ENCODE measurements at regions not wholly inside any gene's neighbourhood (a gene's known extent, or its start where the extent isn't known, plus 50 kb on each side); places are given as distances from the start of the nearest gene placed in this dataset.

DNA sequence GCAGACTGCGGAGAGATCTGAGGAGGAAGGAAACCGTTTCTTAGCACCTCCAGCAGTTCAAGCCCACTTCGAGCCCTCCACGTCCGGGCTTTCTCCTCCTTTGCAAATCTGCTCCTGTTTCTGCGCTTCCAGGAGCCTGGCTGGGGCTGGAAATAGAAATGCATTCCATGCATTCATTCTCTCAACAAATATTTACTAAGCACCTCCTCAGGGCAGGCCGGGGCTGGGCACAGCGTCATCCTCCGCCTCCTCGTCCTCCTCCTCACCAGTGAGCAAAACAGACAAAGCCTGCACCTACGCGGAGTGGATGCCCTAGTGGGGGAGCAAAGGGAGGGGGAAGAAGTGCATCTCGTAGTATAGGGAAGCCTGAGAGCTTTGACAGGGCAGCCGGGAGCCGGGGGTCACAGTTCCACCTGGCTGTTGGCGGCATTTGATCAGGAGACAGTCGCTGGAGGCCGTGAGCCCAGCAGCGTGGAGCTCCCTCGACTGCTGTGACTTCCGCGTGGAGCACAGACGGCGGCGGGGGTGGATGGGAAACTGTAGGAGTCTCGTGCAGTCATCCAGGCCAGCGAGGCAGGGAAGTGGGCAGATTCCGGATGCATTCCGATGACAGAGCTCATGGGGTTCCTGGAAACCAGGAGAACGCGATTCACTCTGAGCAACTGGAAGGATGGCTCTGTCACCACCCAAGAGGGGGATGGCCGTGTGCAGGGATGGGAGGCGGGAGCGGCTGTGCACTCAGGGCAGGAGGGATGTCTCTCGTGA, 93.5 kb downstream of the SIK1 start:
- no peak for DNase-seq (ENCODE audit: low read depth in 1 of 2, low spot score in 1 of 2)

- no peak for DNase-seq (ENCODE audit: low read depth in 1 of 2, low spot score in 1 of 2)
These were observed 94.1 kb downstream of the SIK1 start for GRCh38 chr21:43332861-43333297.

DNA sequence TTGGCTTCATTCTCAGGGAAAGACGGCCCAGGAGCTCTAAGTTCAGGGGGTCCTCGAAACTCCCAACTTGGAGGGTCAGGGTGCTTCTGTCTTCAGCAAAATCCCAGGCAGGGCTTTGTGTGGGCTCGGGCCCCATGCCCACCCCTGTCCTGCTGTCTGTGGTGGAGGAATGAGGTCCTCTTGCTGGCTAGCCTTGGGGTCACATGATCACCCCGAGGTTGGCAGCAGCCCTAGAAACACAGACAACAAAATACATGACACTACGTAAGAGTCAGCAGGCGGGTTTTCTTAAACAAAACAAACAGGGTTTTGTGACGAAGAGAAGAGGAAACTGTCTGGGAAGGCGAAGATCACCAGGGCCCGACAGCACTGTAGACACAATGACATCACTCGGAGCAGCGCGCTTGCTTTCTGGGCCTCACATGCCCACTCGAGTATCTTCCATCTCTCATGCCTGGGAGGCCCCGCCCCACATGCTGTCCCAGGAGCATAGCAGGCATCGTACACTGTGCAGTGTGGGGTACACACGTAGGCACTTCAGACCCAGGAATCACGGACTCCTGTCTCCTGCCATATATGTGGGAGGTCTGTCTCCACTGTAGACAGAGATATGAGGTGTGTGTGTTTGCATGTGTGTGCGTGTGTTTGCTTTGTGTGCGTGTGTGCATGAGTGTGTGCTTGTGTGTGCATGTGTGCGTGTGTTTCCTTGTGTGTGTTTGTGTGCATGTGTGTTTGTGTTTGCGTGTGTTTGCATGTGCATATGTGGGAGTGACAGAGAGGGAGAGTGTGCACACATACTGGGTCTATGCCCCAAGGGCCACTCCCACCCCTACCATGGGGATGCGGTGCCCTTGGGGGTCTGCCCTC, 94.7 kb downstream of the SIK1 start:
- DNase-seq (ENCODE audit: low read depth in 1 of 2, low spot score in 1 of 2), result no peak

DNA sequence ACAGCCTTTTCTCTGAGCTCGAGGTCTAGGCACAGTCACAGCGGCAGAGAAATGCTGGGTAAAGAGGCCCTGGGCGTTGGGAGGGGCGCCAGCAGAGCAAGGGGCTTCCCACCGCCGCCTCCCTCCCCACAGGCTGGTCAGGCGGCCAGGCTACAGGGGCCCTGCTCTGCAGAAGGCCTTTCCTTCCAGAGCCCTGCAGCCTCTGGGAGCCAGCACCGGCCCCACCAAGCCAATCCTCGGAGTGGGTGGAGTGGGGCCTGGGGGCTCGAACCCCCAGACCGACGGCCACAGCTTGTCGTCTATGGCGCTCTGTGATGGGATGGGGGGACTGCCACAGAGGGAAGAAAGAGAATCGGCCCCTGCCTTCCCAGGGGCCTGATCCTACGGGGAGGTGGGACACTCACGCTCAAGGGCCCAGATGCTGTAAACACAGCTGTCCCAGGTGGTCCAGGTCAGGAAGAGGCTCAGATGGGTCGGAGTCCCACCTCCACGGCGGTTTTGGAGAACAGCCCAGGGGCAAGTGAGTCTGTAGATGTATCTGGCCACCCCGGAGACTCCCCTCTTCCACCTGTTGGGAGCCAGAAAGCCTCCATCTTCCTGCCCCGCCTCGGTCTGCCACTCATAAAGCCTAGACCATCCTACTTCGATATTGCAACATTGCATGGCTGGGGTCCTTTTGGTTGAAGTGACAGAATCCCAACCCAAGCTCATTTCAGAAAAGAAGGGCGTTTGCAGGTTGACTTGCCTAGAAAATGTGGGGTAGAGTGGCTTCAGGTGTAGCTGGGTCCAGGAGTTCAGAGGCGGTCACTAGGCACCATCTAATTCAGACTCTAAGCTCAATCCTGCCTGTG, 95.6 kb downstream of the SIK1 start:
- DNase-seq (ENCODE audit: low read depth in 1 of 2, low spot score in 1 of 2), result no peak

DNA sequence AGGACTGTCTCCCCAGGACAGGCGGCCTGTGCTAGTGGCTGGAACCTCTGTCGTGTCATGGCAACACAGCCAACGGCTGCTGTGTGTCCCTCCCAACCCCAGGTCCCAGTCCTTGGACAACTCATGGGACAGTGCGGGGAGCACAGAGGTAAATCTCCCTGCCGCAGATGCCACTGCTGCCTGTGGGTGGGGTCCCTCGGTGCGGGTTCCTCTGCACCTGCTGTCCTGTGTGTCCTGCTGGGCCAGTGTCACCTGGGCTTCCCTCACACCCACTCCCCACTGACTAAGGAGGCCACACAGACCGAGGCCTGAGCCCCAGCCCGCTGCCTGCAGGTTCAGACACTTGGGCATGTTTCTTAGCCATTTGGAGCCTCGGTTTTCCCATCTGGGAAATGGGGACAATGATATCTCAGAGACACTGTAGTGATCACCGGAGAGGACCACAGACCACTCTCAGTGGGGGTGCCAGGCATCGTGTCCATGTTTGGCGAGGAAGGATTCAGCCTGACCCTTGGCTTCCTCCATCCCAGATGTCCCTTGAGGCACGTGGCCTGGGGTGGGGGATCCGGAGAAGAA, 96.5 kb downstream of the SIK1 start:
- DNase-seq (ENCODE audit: low read depth in 1 of 2, low spot score in 1 of 2), result no peak

DNA sequence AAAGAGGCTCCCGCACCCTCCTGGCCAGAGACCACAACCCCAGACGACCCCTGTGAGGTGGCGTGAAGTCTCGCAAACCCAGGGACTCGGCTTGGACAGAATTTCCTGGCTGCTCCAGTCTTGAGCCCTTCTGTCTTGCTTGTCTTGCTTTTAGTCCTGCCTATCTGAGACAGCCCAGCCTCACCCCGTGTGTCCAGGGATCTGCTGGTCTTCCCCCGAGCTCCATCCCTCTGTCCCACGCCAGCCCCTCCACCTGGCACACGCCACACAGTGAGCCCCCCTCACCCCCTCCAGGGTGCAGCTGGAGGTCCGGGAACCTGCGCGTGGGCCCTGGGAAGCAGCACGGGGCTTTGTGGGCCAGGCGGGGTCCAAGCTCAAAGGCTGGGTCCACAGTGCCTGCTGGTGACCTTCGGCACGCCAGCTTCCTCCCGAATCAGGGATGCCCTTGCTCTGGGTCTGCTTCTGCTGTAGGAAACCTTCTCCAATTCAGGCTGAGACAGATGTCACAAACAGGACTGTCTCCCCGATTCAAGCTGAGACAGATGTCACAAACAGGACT, 97.1 kb downstream of the SIK1 start:
- DNase-seq (ENCODE audit: low read depth in 1 of 2, low spot score in 1 of 2), result no peak

GRCh38 chr21:43328958-43329691, 97.8 kb downstream of the SIK1 start:
- no peak for DNase-seq (ENCODE audit: low read depth in 1 of 2, low spot score in 1 of 2)

GRCh38 chr21:43328185-43328957, 98.6 kb downstream of the SIK1 start:
- DNase-seq (ENCODE audit: low read depth in 1 of 2, low spot score in 1 of 2), result no peak

- DNase-seq (ENCODE audit: low read depth in 1 of 2, low spot score in 1 of 2), result no peak
These were observed 100.8 kb downstream of the SIK1 start for GRCh38 chr21:43325968-43326715.

DNA sequence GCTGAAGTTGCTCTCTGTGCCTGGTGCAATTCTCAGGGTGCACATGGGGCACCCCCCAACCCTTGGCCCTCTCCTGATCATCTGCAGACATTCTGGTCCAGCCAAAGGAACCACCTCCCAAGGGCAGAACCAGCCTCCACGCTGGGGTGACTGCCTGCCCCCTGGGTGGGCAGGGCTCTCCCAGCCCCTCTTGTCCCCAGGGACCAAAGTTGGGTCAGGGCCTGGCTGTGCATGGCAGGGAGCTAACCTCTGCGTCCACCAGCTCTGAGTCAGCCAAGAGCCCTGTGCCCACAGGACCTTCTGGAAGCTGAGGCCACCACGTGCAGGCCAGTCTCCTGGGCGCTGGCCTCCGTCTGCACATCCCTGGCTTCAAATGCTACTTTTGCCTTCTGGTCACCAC, 101.9 kb downstream of the SIK1 start:
- DNase-seq (ENCODE audit: low read depth in 1 of 2, low spot score in 1 of 2), result no peak

GRCh38 chr21:43324596-43324995, 102.3 kb downstream of the SIK1 start:
- no peak for DNase-seq (ENCODE audit: low read depth in 1 of 2, low spot score in 1 of 2)

DNA sequence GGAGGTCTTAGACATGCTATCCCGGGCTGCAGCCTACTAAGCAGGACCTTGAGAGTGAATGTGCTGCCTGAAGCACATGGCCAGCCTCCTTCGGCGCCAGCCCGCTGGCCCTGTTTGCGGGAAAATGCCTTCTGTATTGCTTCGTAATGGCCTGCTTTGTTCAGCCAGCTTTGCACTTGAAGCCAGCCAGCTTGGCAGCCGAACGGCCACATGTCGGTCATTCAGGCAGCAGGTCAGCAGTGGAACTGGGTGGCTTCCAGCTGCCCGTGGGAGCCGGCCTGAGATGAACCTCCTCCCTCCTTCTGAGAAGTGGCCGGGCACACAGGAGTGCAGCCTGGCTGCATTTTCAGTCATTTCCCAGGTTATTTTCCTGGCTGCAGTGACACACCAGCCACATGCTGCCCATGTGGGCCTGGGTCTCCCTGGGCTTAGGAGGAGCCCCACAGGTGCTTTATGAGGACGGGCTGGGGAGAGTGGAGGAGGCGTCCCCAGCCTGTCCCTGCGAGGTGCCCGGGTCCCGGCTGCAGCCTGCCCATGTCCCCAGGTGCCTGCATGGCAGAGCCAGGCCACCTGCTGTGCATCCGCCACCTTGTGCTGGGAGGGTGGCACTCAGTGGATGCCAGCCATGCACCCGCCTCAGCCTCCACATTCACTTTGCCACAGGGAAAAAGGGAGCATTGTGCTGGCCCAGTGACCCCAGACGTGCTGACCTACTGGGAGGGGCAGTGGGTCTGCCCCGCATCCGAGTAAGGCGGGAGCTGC, 103.5 kb downstream of the SIK1 start:
- no peak for DNase-seq (ENCODE audit: low read depth in 1 of 2, low spot score in 1 of 2)

GRCh38 chr21:43322805-43323204, 104.1 kb downstream of the SIK1 start:
- DNase-seq (ENCODE audit: low read depth in 1 of 2, low spot score in 1 of 2), result no peak

DNA sequence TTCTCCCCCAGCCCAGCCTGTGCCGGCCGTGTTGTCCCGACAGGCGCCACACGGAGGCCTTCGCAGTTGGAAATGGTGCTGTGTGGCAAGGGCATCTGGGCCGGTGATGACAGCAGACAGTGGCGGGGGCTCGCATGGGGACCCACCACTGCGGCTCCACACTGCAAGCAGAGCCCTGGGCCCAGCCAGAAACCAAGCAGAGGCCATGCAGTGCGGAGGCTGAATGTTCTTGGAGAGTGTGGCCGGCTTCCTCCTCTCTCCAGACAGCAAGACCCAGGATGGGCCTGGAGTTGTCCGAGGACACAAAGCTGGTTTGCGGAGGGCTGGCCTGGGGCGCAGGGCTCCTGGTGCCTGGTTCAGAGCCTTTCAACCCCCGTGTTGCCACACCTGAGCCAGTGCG, 104.6 kb downstream of the SIK1 start:
- DNase-seq (ENCODE audit: low read depth in 1 of 2, low spot score in 1 of 2), result no peak

DNA sequence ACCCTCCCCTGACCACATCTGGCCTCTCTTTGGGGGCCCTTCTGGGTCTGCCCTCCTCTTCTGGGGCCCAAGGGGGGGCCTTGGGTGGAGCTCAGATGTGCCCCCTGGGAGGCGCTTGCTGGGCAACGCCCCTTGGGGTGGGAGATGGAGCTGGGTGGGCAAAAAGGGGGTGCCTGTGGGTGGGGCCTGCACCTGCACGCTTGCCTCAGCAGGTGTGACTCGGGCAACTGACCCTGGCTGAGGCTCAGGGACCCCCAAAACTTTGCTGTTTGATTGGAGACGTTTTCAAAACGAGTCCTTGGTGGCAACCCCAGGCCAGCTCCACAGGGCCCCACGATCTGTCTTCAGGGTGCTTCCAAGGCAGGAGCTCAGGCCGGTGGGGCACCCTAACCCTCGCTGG, 105.3 kb downstream of the SIK1 start:
- no peak for DNase-seq (ENCODE audit: low read depth in 1 of 2, low spot score in 1 of 2)

- no peak for DNase-seq (ENCODE audit: low read depth in 1 of 2, low spot score in 1 of 2)
These were observed 105.8 kb downstream of the SIK1 start for GRCh38 chr21:43321111-43321510.

- DNase-seq (ENCODE audit: low read depth in 1 of 2, low spot score in 1 of 2), result no peak
These were observed 106.4 kb downstream of the SIK1 start for GRCh38 chr21:43320526-43320925.
